Ramos (cell line): ENCODE measurements at regions not wholly inside any gene's neighbourhood (a gene's known extent, or its start where the extent isn't known, plus 50 kb on each side); places are given as distances from the start of the nearest gene placed in this dataset.

Experiments
- in situ Hi-C: fragments of 300-500 bp; cut with MboI; formaldehyde crosslinking; loops from one replicate; pipeline ENCODE4 v1.14.3; 2022; ENCODE audit warnings: low sequenced_read_pairs; ENCODE audit not compliant: unreplicated experiment

GRCh38 chr11:71358122-71358728 lies 90.0 kb downstream of the DHCR7 start:
- in situ Hi-C loops: no loop called here

DNA sequence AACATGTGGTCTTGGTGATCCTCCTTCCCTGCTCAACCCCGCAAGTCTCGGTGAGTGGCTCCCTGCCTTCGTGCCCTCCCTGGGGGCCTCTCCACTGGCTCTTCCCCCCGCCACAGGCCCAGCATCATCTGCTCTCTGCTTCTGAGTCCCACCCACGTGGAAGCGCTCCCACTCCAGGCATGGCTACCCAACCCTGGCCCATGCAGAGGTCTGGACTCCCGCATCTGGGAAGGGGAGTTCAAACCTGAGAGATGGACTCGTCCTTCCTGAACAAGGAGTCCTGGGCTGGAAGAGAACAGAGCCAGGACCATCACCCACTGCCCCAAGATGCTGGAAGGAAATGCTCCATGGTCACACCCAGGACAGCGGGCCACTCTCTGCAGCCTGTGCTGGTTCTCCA lies 90.8 kb downstream of the DHCR7 start:
- in situ Hi-C loops: no loop called here

DNA sequence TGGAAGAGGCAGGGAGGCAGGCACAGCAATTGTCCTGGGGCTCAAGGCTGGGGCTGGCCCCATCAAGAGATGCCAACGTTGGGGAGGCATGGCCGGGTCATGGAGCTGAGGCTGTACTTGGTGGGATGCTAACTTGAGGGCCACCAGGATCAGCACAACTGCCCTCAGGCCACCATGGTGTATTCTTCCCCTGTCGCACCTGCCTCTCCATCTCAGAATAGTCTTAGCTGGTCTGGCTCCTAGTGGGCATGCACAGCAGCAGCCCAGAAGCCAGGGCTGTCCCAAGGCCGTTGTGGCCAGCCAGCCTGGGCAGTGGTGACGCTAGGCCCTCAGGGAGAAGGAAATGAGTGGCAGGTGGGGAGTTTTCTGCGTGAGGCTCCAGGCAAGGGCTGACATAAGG lies 91.3 kb downstream of the DHCR7 start:
- in situ Hi-C loops: no loop called here

- in situ Hi-C loops: no loop called here
Observed at GRCh38 chr11:71356280-71356876, 91.8 kb downstream of the DHCR7 start.

GRCh38 chr11:71355281-71355680 lies 92.9 kb downstream of the DHCR7 start:
- in situ Hi-C loops: no loop called here

- in situ Hi-C loops: no loop called here
Observed at GRCh38 chr11:71354394-71355105, 93.6 kb downstream of the DHCR7 start.

DNA sequence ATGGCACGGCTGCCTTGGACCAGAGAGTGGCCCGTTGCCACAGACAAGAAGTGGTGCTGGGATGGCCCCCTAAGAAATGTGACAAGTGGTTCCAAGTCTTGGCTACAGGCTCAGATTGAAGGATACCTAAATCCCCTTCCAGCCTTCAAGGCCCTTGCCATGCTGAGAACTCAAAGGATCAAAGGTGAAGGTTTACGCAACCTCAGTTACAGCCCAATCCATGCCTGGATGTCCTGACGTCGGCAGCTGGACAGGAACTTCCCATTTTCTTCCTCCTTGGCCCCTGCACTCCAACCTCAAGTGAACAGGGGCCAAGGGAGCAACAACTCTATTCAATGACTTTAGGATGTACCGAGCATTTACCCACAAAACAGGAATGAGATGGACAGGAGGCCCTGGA lies 95.4 kb downstream of the DHCR7 start:
- in situ Hi-C loops: no loop called here

DNA sequence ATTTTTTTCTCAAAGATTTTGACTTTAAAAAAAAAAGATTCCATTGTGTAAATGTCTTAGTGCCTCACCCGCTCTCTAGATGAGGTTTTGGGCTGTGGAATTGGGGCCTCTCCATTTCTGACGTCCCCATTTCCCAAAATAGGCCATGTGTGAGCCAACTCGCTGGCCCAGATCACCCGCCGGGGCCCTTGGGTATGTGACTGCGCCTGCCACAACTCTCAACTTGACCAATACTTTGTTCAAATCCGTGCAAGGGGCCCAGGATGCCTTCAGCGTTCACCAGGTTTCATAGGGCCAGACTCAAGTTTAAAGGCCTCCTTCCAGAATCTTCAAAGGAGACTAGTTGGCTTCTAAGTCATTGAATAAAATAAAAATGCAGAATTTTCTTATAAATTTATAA lies 96.0 kb downstream of the DHCR7 start:
- in situ Hi-C loops: no loop called here

DNA sequence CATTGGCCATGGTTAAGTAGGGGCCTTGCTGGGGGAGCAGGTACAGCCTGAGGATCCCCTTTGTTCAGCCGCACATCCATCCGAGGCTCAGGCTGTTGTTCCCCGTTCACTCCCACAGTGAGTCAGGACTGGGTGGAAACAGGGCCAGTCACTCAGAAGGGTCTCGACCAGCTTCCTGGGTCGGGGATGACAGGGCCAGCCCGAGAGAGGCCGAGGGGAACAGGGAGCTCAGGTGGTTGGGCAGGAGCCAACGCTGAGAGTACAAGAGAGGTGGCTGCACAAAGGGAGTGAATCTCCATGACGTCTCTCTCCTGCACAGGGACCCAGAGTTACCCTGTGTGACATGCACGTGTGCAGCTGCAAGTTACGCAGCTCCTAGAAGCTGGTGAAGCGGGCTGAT lies 97.2 kb upstream of the SHANK2 start:
- in situ Hi-C loops: no loop called here

GRCh38 chr11:71343828-71344400 lies 91.5 kb upstream of the SHANK2 start:
- in situ Hi-C loops: no loop called here

DNA sequence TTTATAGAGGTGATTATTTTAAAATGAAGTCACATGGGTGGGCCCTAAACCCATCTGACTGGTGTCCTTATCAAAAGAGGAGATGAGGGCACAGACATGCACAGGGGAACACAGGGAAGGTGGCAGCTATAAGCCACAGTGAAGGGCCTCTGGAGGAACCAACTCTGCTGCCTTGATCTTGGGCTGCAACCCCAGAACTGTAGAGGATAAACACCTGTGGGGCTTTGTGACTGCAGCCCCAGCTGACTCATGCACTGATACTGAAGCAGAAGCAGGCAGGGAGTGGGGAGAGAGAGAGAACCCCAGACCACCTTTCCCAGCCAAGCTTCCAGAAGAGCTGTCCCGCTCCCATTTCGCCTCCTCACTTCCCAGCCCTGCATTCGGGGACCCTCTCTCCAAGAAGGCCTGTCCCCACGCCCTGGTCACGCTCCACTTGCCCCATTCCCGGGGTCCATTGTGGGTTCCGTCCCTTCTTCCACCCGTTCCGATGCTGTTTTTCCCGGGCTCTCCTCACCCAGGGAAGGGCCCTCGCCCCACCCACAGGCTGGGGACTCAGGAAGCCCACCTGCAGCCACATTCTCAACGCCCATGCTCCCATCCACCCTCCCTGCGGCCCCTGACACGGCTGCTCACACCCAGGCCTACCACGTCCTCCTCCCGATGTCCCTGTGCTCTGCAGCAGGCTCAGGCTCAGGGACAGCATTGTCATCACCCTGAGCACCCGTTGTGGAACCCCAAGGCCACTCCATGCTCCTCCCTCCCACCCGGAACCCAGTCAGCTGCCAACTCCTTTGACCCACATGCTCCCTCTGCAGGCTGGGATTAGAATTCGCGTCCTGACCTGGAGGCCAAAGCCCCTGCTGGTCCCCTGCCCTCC lies 90.8 kb upstream of the SHANK2 start:
- in situ Hi-C loops: no loop called here

GRCh38 chr11:71342116-71342515 lies 89.7 kb upstream of the SHANK2 start:
- in situ Hi-C loops: no loop called here

- in situ Hi-C loops: no loop called here
Observed at GRCh38 chr11:71341596-71341995, 89.2 kb upstream of the SHANK2 start.

DNA sequence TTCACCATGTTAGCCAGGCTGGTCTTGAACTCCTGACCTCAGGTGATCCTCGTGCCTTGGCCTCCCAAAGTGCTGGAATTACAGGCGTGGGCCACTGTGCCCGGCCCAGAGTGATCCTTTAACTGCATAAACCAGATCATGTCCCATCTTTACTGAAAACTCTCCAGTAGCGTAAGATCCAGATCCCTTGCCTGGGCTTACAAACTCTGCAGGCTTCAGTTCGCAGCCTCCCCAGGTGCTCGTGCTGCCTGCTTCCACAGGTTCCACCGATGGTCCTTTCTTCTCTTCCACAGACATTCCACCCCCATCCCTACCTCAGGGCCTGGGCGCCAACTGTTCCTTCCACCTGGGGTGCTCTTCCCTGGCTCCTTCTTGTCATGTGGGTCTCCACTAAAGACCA lies 88.8 kb upstream of the SHANK2 start:
- in situ Hi-C loops: no loop called here

- in situ Hi-C loops: no loop called here
Observed at GRCh38 chr11:71340086-71340606, 87.8 kb upstream of the SHANK2 start.

DNA sequence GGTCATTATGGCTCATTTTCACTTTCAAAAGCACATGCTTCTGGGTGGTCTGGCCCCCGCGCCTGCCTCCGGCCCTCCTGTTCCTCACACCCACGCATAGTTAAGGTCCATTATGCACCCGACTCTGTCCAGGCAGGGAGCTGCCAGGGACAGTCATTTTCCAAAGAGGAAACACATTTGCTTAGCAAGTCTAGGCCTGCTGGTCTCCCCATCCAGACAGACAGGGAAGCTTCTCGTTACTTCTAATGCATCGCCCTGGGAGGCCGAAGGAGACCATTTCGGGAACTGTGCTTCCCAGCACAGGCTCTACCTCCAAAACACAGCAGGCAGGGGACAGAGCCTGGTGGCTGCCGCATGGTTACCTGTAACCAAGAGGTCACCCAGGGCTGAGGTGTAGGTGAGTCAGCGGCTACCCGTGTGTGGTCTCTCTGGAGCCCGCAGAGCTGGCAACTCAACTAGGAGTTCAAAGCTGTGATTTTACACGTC lies 87.1 kb upstream of the SHANK2 start:
- in situ Hi-C loops: no loop called here

DNA sequence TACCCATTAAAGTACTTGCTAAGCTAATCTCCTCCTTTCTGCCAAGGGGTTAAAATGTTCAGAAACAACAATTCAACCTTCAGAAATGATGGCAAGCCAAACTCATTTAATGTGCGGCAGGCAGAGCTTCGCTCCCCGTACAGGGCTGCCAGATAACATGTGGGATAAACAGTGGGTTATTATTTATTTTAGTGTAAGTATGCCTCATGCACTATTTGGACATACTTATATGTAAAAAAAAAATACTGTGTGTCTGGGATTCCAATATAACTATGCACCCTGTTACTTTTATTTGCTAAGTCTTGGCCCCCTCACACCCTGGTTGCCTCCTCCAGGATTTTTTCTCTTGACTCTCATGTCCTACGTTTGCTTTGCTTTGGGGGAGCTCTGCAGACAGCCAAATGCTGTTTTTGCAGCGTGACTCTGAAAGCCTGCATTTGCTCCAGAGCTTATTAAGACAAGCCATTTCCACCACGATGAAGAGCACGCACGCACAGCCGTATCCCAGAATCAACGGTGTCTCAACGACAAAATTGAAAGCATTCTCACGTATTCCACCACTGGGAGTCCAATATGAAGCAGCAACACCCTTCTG lies 86.5 kb upstream of the SHANK2 start:
- in situ Hi-C loops: no loop called here

DNA sequence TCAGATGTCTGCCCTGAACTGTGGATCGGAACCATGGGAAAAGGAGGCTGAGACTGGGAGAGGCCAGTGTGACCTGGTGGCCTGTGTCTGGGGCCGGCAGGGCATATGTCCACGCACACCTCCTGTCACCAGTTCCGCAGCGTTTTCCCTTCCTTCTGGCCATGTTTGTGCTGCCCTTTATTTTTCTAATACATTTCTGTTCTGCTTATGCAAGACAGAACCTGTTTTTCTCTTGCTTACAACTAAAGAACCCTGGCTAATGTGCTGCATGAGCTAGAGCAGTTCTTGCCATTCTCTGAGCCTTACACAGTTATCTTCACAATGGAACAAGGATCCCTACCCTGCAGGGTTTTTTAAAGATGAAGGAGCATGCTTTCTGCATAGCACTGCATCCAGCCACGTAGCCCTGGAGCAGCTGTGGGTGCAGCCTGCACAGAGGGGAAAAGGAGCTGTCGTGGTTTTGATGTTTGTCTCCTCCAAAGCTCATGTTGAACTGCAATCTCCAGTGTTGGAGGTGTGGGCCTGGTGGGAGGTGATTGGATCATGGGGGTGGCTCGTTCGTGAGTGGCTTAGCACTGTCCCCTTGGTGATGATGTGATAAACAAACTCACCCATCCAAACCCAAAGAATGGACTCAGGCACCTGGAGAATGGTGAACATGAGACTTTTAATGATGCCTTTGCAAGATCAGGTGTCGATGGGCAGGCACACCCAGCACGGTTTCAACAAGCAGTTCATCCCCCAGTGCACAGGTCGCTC lies 84.8 kb upstream of the SHANK2 start:
- in situ Hi-C loops: no loop called here
